Fibroblast of pulmonary artery (primary cell): ENCODE measurements at regions not wholly inside any gene's neighbourhood (a gene's known extent, or its start where the extent isn't known, plus 50 kb on each side); places are given as distances from the start of the nearest gene placed in this dataset.
"Not testable (repeated sequence)": the region's sequence is repeated elsewhere in the genome, so short reads cannot be mapped to it uniquely, and the experiment has no call there.

Experiments used
- DNase-seq: peaks from one replicate; pipeline ENCODE4 v3.0.0-alpha.2; 2010; ENCODE audit warnings: low read depth
- H3K4me3 ChIP-seq: replicated peaks from 2 replicates; pipeline ENCODE4 v1.5.1; 2011; ENCODE audit warnings: low read depth, mild to moderate bottlenecking, control low read depth, low read length, moderate library complexity
- CTCF ChIP-seq: IDR thresholded peaks from 2 replicates; pipeline ENCODE4 v1.5.1; 2011; ENCODE audit warnings: mild to moderate bottlenecking, control low read depth, low read length, inconsistent platforms; ENCODE audit errors: missing control alignments

DNA sequence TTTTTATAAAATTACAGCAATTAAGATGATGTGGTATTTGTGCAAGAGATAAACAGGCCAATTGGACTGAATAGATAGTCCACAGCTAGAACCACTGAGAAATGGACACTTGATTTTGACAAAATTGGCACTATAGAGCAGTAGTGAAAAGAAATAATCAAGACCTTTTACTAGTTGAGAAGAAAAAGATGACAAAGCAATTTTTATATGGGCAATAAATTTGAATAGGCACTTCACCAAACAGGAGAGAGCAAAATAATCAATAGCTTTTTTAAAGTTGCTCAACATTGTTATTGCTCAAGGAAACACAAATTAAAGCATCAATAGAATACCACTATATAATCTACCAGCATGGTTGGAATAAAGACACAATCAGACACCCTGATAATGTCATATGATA lies 193.5 kb upstream of the FTMT start:
- H3K4me3 ChIP-seq: no peak overlapping the region
- TF ChIP-seq CTCF: no peak
- DNase-seq: no peak

- DNase-seq: no peak
- H3K4me3 ChIP-seq: no peak overlapping the region
- no peak for TF ChIP-seq CTCF
Observed at GRCh38 chr5:121660142-121660541, 191.5 kb upstream of the FTMT start.

DNA sequence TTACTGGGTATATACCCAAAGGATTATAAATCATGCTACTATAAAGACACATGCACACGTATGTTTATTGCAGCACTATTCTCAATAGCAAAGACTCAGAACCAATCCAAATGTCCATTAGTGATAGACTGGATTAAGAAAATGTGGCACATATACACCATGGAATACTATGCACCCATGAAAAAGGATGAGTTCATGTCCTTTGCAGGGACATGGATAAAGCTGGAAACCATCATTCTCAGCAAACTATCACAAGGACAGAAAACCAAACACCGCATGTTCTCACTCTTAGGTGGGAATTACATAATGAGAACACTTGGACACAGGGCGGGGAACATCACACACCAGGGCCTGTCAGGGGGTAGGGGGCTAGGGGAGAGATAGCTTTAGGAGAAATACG lies 186.1 kb upstream of the FTMT start:
- not testable (repeated sequence) for H3K4me3 ChIP-seq, DNase-seq

GRCh38 chr5:121667292-121667691 lies 184.4 kb upstream of the FTMT start:
- no peak for DNase-seq
- no peak for TF ChIP-seq CTCF
- H3K4me3 ChIP-seq: no peak overlapping the region

DNA sequence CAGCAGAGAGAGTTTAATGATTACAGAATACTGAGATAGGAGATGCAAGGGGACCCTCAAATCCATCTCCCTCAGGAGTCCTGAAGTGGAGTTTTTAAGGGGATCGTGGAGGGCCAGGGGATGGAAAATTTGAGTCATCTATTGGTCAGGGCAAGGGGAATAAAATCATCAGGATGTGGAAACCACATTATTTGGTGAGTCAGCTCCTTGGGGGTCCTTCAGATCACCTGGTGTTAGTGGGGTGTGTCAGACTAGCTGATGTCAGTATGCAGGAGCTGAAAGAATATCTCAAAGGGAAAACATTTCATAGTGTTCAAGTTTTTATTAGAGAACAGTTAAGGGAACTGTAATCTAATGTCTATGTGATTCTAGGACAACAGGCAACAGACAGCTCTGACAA lies 183.0 kb upstream of the FTMT start:
- TF ChIP-seq CTCF: no peak
- H3K4me3 ChIP-seq: no peak overlapping the region
- DNase-seq: no peak

DNA sequence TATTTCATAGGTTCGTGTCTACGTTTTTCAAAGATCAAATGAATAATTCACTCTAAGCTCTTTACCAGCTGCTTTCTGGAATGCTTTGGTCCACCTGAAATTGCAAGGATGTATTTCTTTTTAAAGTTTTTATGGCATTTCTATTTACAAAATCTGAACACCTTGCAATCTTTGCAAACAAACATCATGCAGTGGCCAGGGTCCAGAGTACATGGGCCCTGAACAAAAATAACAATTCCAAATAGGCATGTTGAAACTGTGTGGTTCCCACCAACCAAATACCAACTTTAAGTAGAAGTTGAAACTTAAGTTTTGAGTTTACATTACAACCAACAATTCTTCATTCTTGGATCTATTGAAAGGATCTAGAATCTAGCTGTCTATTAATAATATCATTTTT lies 180.1 kb upstream of the FTMT start:
- TF ChIP-seq CTCF: no peak
- no peak overlapping the region for H3K4me3 ChIP-seq
- no peak for DNase-seq

GRCh38 chr5:121675924-121676323 lies 175.8 kb upstream of the FTMT start:
- TF ChIP-seq CTCF: no peak
- DNase-seq: no peak
- no peak overlapping the region for H3K4me3 ChIP-seq
